ENCODE measurements at regions not wholly inside any gene's neighbourhood (a gene's known extent, or its start where the extent isn't known, plus 50 kb on each side); places are given as distances from the start of the nearest gene placed in this dataset.

DNA sequence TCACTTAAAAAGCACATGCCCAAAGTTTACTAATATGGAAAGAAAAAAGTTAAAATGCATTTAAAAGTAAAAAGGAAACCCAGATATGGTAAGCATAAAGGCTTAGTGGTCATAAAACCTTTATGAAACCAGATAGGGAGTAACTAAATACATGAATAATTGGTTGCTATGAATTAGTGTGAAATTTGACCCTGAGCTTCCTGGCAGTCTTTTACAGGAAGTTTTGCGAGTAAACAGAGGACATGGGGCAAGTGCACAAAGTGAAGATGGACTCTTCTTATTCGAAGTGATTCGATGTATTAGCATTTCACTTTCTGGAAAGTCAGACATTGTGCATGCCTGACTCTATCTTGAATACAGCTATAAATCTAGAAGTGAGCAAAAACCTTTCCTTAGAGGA, 90.9 kb upstream of the MLIP start:
- TF ChIP-seq POLR2A (IDR thresholded peaks at IDR 0.05), result no peak
- TF ChIP-seq, protein P1, sequence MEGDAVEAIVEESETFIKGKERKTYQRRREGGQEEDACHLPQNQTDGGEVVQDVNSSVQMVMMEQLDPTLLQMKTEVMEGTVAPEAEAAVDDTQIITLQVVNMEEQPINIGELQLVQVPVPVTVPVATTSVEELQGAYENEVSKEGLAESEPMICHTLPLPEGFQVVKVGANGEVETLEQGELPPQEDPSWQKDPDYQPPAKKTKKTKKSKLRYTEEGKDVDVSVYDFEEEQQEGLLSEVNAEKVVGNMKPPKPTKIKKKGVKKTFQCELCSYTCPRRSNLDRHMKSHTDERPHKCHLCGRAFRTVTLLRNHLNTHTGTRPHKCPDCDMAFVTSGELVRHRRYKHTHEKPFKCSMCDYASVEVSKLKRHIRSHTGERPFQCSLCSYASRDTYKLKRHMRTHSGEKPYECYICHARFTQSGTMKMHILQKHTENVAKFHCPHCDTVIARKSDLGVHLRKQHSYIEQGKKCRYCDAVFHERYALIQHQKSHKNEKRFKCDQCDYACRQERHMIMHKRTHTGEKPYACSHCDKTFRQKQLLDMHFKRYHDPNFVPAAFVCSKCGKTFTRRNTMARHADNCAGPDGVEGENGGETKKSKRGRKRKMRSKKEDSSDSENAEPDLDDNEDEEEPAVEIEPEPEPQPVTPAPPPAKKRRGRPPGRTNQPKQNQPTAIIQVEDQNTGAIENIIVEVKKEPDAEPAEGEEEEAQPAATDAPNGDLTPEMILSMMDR (IDR thresholded peaks at IDR 0.05), result no peak
- TF ChIP-seq POLR2AphosphoS5 (IDR thresholded peaks at IDR 0.05), result no peak
